Endothelial cell of umbilical vein (primary cell): ENCODE measurements at regions not wholly inside any gene's neighbourhood (a gene's known extent, or its start where the extent isn't known, plus 50 kb on each side); places are given as distances from the start of the nearest gene placed in this dataset.

ENCODE experiments used
- BruUV-seq: library from RNA; stranded (reverse); fragments of 400-500 nt; replicated peaks from 2 replicates; lab custom pipeline; 2021; lab: Mats Ljungman, UMichigan
- CTCF ChIA-PET: fragments of 300-600, 350-600 bp; sonication (Branson Sonifier 250); formaldehyde crosslinking; loops from one replicate; lab custom pipeline; 2021; ENCODE audit warnings: antibody characterized with exemption, inconsistent platforms; lab: Charles Lee
- POLR2A ChIA-PET: fragments of 300-600, 350-600 bp; sonication (Branson Sonifier 250); formaldehyde crosslinking; loops from one replicate; lab custom pipeline; 2021; ENCODE audit warnings: antibody characterized with exemption, inconsistent platforms; lab: Charles Lee
- DNase-seq: peaks from one replicate; pipeline ENCODE4 v3.0.0-alpha.2; 2011; ENCODE audit warnings: low read depth, low spot score
- FAIRE-seq: peaks from 2 replicates; lab custom pipeline; 2011; peaks lifted over from hg19 to GRCh38; lab: Jason Lieb, UNC
- H2AFZ ChIP-seq: 2 replicates; pipeline ENCODE4 v1.6.0; 2012; ENCODE audit warnings: low read depth, low read length, control low read depth, inconsistent platforms
- H3K27ac ChIP-seq: 2 replicates; pipeline ENCODE4 v1.5.1; 2011; ENCODE audit warnings: low read depth, mild to moderate bottlenecking, control low read depth, low read length, moderate library complexity; ENCODE audit not compliant: insufficient read depth
- H3K27me3 ChIP-seq, 2 experiments: 2 replicates each; pipeline versions ENCODE4 v1.6.0 to v1.6.1; 2011; ENCODE audit warnings: low read length in 2 of 2, mixed read lengths in 1 of 2; ENCODE audit not compliant: control insufficient read depth in 2 of 2, insufficient read depth in 2 of 2
- H3K36me3 ChIP-seq, 2 experiments: 2 replicates in 1 of 2; 3 replicates in 1 of 2; pipeline ENCODE4 v1.5.1; 2011; ENCODE audit warnings: low read length in 2 of 2, mild to moderate bottlenecking in 1 of 2, moderate library complexity in 1 of 2; ENCODE audit not compliant: control insufficient read depth in 2 of 2, insufficient read depth in 2 of 2; ENCODE audit errors: extremely low read depth in 1 of 2
- H3K4me1 ChIP-seq: 3 replicates; pipeline ENCODE4 v1.5.1; 2011; ENCODE audit warnings: mild to moderate bottlenecking, low read length; ENCODE audit not compliant: control insufficient read depth, insufficient read depth; ENCODE audit errors: extremely low read depth
- H3K4me2 ChIP-seq: 2 replicates; pipeline ENCODE4 v1.6.1; 2011; ENCODE audit warnings: low read length, control low read depth, mixed read lengths; ENCODE audit not compliant: insufficient read depth
- H3K4me3 ChIP-seq, 3 experiments: fragments of 200-600 bp in 1 of 3; sonication (generic), shearing (Covaris generic) in 1 of 3; replicated peaks in 1 of 3; 2 replicates each; pipeline ENCODE4 v1.5.1; 2011 to 2016; ENCODE audit warnings: control low read depth in 3 of 3, low read length in 3 of 3, mild to moderate bottlenecking in 2 of 3, inconsistent platforms in 1 of 3, low read depth in 1 of 3, moderate library complexity in 1 of 3; ENCODE audit not compliant: insufficient read depth in 1 of 3
- H3K79me2 ChIP-seq: 2 replicates; pipeline ENCODE4 v1.6.0; 2012; ENCODE audit warnings: low read length, inconsistent platforms; ENCODE audit not compliant: control insufficient read depth, insufficient read depth
- H3K9ac ChIP-seq: replicated peaks from 2 replicates; pipeline ENCODE3; 2011; ENCODE audit warnings: low read length, control low read depth; ENCODE audit not compliant: insufficient read depth; ENCODE audit errors: extremely low read depth
- H3K9me1 ChIP-seq: replicated peaks from 3 replicates; pipeline ENCODE4 v1.6.0; 2011; ENCODE audit warnings: mild to moderate bottlenecking, low read length; ENCODE audit not compliant: control insufficient read depth, insufficient read depth; ENCODE audit errors: extremely low read depth
- H3K9me3 ChIP-seq: replicated peaks from 2 replicates; pipeline ENCODE4 v1.5.1; 2012; ENCODE audit warnings: low read length, inconsistent platforms; ENCODE audit not compliant: control insufficient read depth, insufficient read depth
- H4K20me1 ChIP-seq: replicated peaks from 2 replicates; pipeline ENCODE3; 2011; ENCODE audit warnings: mild to moderate bottlenecking, low read length; ENCODE audit not compliant: control insufficient read depth, insufficient read depth; ENCODE audit errors: extremely low read depth
- CTCF ChIP-seq, 2 donors: IDR thresholded peaks; 1 replicate in 1 of 2; 2 replicates in 1 of 2; pipeline ENCODE4 v1.5.1; 2011; ENCODE audit warnings: low read length in 2 of 2, mild to moderate bottlenecking in 2 of 2, moderate library complexity in 2 of 2, control low read depth in 1 of 2, inconsistent platforms in 1 of 2, low read depth in 1 of 2; ENCODE audit not compliant: insufficient read depth in 1 of 2; ENCODE audit errors: extremely low read depth in 1 of 2
- EZH2 ChIP-seq: IDR thresholded peaks from 2 replicates; pipeline ENCODE4 v1.6.1; 2012; ENCODE audit warnings: borderline replicate concordance, low read depth, mild to moderate bottlenecking, moderate library complexity, low read length, inconsistent platforms; ENCODE audit not compliant: severe bottlenecking
- FOS ChIP-seq: IDR thresholded peaks from 2 replicates; pipeline ENCODE4 v1.6.1; 2011; ENCODE audit warnings: mild to moderate bottlenecking, low read length, moderate library complexity, borderline replicate concordance; ENCODE audit not compliant: insufficient read depth
- GATA2 ChIP-seq: IDR thresholded peaks from 2 replicates; pipeline ENCODE4 v1.7.0; 2011; ENCODE audit warnings: low read depth, mild to moderate bottlenecking, moderate library complexity, mixed read lengths, low read length; ENCODE audit not compliant: insufficient read length, insufficient read depth
- JUN ChIP-seq: IDR thresholded peaks from 2 replicates; pipeline ENCODE4 v1.6.1; 2011; ENCODE audit warnings: borderline replicate concordance, low read depth; ENCODE audit not compliant: insufficient read length, insufficient read depth
- MYC ChIP-seq: IDR thresholded peaks from one replicate; pipeline ENCODE4 v1.6.1; 2011; ENCODE audit warnings: mild to moderate bottlenecking, low read depth, low read length
- POLR2A ChIP-seq: IDR thresholded peaks from 2 replicates; pipeline ENCODE4 v1.6.1; 2012; ENCODE audit warnings: low read depth, mild to moderate bottlenecking, control low read depth, low read length
- POLR2AphosphoS5 ChIP-seq: IDR thresholded peaks from 2 replicates; pipeline ENCODE4 v1.6.1; 2012; ENCODE audit warnings: low read depth, mild to moderate bottlenecking, control low read depth, low read length, moderate library complexity; ENCODE audit not compliant: insufficient read depth
- dilution Hi-C: fragments of 300-500 bp; cut with MboI; formaldehyde crosslinking; loops from one replicate; pipeline ENCODE4 v1.15.0; 2019; ENCODE audit warnings: low sequenced_read_pairs; ENCODE audit not compliant: extremely low pct_ligation_motif_present
- intact Hi-C: fragments of 100-400 bp; cut with micrococcal nuclease; formaldehyde crosslinking; loops from one replicate; pipeline ENCODE4 v1.10.0; 2022
- TF ChIP-seq, protein P1 (sequence below): IDR thresholded peaks from 2 replicates; pipeline ENCODE4 v1.6.1; 2011; ENCODE audit not compliant: insufficient read depth, insufficient read length

DNA sequence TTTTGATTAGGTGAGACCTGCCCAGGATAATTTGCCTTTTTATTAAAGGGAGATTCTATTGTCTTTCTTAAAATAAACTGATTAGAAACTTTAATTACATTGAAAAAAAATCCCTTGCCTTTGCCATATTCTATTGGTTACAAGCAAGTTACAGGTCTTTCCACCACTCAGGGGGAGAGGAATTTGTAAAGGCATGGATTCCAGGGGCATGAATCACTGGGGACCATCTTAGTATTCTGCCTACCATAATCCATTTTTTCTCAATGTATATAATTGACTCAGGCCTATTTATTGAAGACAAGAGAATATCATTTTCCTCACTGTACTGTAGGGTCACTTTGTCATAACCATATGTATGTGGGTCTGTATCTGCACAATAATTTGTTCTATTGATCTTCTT lies 124.3 kb upstream of the PDE4B start:
- Histone ChIP-seq H3K36me3 (no peaks in the 10 kb centered on the region), H3K9me3 (no peaks in the 10 kb centered on the region), H3K9me1 (no peaks in the 10 kb centered on the region), H2AFZ (no peak overlapping the region), H3K27me3 (no peaks in the 10 kb centered on the region), H3K27ac (no peak overlapping the region), H3K4me3 (no peak overlapping the region), H3K4me1 (no peaks in the 10 kb centered on the region), H3K9ac (no peak overlapping the region), H3K79me2 (no peaks in the 10 kb centered on the region), H4K20me1 (no peaks in the 10 kb centered on the region), H3K4me2 (no peak overlapping the region)
- dilution Hi-C loops = no loop called here
- no TSS peak for BruUV-seq
- intact Hi-C loops = no loop called here
- CTCF ChIA-PET = no interaction called here
- TF ChIP-seq EZH2 = no peak
- TF ChIP-seq POLR2AphosphoS5 = no peak
- TF ChIP-seq MYC = no peak
- no peak for TF ChIP-seq CTCF (IDR thresholded peaks at IDR 0.05; ENCODE audit: extremely low read depth in 1 of 2, insufficient read depth in 1 of 2, low read depth in 1 of 2, low read length in 2 of 2)
- no peak for TF ChIP-seq GATA2
- TF ChIP-seq FOS = no peak
- no peak for TF ChIP-seq JUN
- TF ChIP-seq POLR2A = no peak
- TF ChIP-seq, protein P1, sequence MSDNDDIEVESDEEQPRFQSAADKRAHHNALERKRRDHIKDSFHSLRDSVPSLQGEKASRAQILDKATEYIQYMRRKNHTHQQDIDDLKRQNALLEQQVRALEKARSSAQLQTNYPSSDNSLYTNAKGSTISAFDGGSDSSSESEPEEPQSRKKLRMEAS = no peak
- POLR2A ChIA-PET = no interaction called here
- DNase-seq = no peak
- FAIRE-seq = no peak
